ENCODE measurements at regions not wholly inside any gene's neighbourhood (a gene's known extent, or its start where the extent isn't known, plus 50 kb on each side); places are given as distances from the start of the nearest gene placed in this dataset.

GRCh38 chr3:13148126-13148525 lies 74.9 kb upstream of the IQSEC1 start:
- Histone ChIP-seq H2AFZ (ENCODE audit: low read depth, low read length, severe bottlenecking) (no peak overlapping the region), H3K9me3 (ENCODE audit: insufficient read depth, low read length) (no peaks in the 10 kb centered on the region), H3K27me3 (ENCODE audit: low read length) (no peaks in the 10 kb centered on the region), H3K36me3 (ENCODE audit: low read length) (no peaks in the 10 kb centered on the region), H3K4me3 (ENCODE audit: insufficient read depth, low read length, poor library complexity, severe bottlenecking) (no peak overlapping the region), H3K27ac (ENCODE audit: low read depth, low read length) (no peak overlapping the region), H3K9me2 (replicated peaks; ENCODE audit: insufficient read depth, low read length) (no peaks in the 10 kb centered on the region), H3K4me2 (ENCODE audit: low read depth, low read length, poor library complexity, severe bottlenecking) (no peak overlapping the region), H3K79me2 (ENCODE audit: insufficient read depth, low read length) (no peaks in the 10 kb centered on the region), H4K20me1 (ENCODE audit: low read depth, low read length) (no peaks in the 10 kb centered on the region), H3K9ac (ENCODE audit: low read length) (no peak overlapping the region), H3F3A (ENCODE audit: insufficient read depth) (no peaks in the 10 kb centered on the region)
- TF ChIP-seq EZH2phosphoT487 (conservative IDR thresholded peaks at IDR 0.05; ENCODE audit: low read length): no peak
- no peak for TF ChIP-seq CTCF (IDR thresholded peaks at IDR 0.05; ENCODE audit: insufficient read depth, low read length, poor library complexity, severe bottlenecking)

- no peak overlapping the region for H3K4me2 ChIP-seq (ENCODE audit: low read depth, low read length, poor library complexity, severe bottlenecking)
- TF ChIP-seq CTCF (IDR thresholded peaks at IDR 0.05; ENCODE audit: insufficient read depth, low read length, poor library complexity, severe bottlenecking) (no peak), EZH2phosphoT487 (conservative IDR thresholded peaks at IDR 0.05; ENCODE audit: low read length) (no peak)
- no peak overlapping the region for H3K27ac ChIP-seq (ENCODE audit: low read depth, low read length)
- no peaks in the 10 kb centered on the region for H4K20me1 ChIP-seq (ENCODE audit: low read depth, low read length)
- H3K4me3 ChIP-seq (ENCODE audit: insufficient read depth, low read length, poor library complexity, severe bottlenecking): no peak overlapping the region
- H3K27me3 ChIP-seq (ENCODE audit: low read length): no peaks in the 10 kb centered on the region
- H3K79me2 ChIP-seq (ENCODE audit: insufficient read depth, low read length): no peaks in the 10 kb centered on the region
- no peaks in the 10 kb centered on the region for H3F3A ChIP-seq (ENCODE audit: insufficient read depth)
- H2AFZ ChIP-seq (ENCODE audit: low read depth, low read length, severe bottlenecking): no peak overlapping the region
- H3K9ac ChIP-seq (ENCODE audit: low read length): no peak overlapping the region
- H3K9me3 ChIP-seq (ENCODE audit: insufficient read depth, low read length): no peaks in the 10 kb centered on the region
- no peaks in the 10 kb centered on the region for H3K36me3 ChIP-seq (ENCODE audit: low read length)
- H3K9me2 ChIP-seq (replicated peaks; ENCODE audit: insufficient read depth, low read length): no peaks in the 10 kb centered on the region
These were observed 74.1 kb upstream of the IQSEC1 start for GRCh38 chr3:13147344-13147743.

GRCh38 chr3:13146643-13147143 lies 73.5 kb upstream of the IQSEC1 start:
- H3K79me2 ChIP-seq (ENCODE audit: insufficient read depth, low read length): no peaks in the 10 kb centered on the region
- no peak overlapping the region for H3K9ac ChIP-seq (ENCODE audit: low read length)
- no peaks in the 10 kb centered on the region for H3K36me3 ChIP-seq (ENCODE audit: low read length)
- H3K4me2 ChIP-seq (ENCODE audit: low read depth, low read length, poor library complexity, severe bottlenecking): no peak overlapping the region
- no peaks in the 10 kb centered on the region for H3K27me3 ChIP-seq (ENCODE audit: low read length)
- no peaks in the 10 kb centered on the region for H4K20me1 ChIP-seq (ENCODE audit: low read depth, low read length)
- no peaks in the 10 kb centered on the region for H3K9me2 ChIP-seq (replicated peaks; ENCODE audit: insufficient read depth, low read length)
- TF ChIP-seq EZH2phosphoT487 (conservative IDR thresholded peaks at IDR 0.05; ENCODE audit: low read length) (no peak), CTCF (IDR thresholded peaks at IDR 0.05; ENCODE audit: insufficient read depth, low read length, poor library complexity, severe bottlenecking) (no peak)
- no peaks in the 10 kb centered on the region for H3F3A ChIP-seq (ENCODE audit: insufficient read depth)
- no peaks in the 10 kb centered on the region for H3K9me3 ChIP-seq (ENCODE audit: insufficient read depth, low read length)
- no peak overlapping the region for H3K27ac ChIP-seq (ENCODE audit: low read depth, low read length)
- no peak overlapping the region for H2AFZ ChIP-seq (ENCODE audit: low read depth, low read length, severe bottlenecking)
- no peak overlapping the region for H3K4me3 ChIP-seq (ENCODE audit: insufficient read depth, low read length, poor library complexity, severe bottlenecking)

Measured in SU-DHL-6 (cell line).